ENCODE measurements at regions not wholly inside any gene's neighbourhood (a gene's known extent, or its start where the extent isn't known, plus 50 kb on each side); places are given as distances from the start of the nearest gene placed in this dataset.

DNA sequence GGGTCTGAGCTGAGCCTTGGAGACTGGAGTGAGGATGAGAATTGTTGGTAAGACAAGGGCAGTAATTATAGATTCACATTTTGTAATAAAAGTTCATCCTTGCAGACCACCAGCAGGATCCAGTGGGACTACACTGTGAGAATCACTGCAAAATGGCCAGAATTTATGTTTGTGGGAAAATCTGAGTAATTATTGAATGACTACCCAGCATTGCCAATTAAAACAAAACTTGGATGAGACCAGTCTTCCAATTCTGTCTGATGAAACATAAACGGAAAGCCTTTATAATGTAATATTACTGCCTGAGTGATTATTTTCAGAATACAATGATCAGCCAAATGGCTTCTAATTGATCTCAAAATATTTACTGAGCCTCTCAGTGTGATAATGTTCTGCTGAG lies 323.3 kb upstream of the C2CD4B start:
- H4K20me1 ChIP-seq (ENCODE audit: insufficient read depth) = no peaks in the 10 kb centered on the region
- no peak overlapping the region for H2AFZ ChIP-seq (ENCODE audit: low read depth, low read length)
- no peak overlapping the region for H3K4me3 ChIP-seq (ENCODE audit: low read length)

DNA sequence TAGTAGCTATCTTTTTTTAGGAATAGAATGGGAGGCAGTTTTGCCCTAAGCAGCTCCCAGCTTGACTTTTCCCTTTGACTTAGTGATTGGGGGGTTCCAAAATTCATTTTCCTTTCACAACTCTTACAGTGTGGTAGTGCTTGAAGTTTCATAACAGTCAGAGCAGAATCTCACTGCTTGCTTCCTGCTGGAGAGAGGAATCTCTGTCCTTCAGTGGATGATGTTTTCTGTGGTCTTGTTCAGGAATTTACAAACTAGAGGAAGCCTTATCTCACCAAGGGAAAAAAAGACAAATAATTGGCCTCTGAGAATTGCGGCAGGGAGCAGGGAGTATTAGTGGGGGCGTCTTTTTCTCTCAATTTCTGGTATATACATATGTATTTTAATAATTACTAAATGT lies 326.6 kb upstream of the C2CD4B start:
- no peaks in the 10 kb centered on the region for H3K9me2 ChIP-seq (ENCODE audit: insufficient read depth, low read length)
- no peak overlapping the region for H2AFZ ChIP-seq (ENCODE audit: low read depth, low read length)
- H3K4me3 ChIP-seq (ENCODE audit: low read length) = no peak overlapping the region
- H3F3A ChIP-seq (ENCODE audit: insufficient read depth, low read length, poor library complexity, severe bottlenecking) = no peaks in the 10 kb centered on the region
- no peaks in the 10 kb centered on the region for H3K36me3 ChIP-seq (ENCODE audit: insufficient read depth, low read length)
- H3K9ac ChIP-seq (ENCODE audit: low read length) = no peak overlapping the region
- no peak overlapping the region for H3K4me2 ChIP-seq (ENCODE audit: low read length)
- H3K27ac ChIP-seq (ENCODE audit: low read length) = no peak overlapping the region
- no peaks in the 10 kb centered on the region for H3K27me3 ChIP-seq (ENCODE audit: insufficient read depth, low read depth, low read length)
- no peaks in the 10 kb centered on the region for H3K9me3 ChIP-seq (ENCODE audit: low read length)
- H4K20me1 ChIP-seq (ENCODE audit: insufficient read depth) = no peaks in the 10 kb centered on the region
- no peaks in the 10 kb centered on the region for H3K79me2 ChIP-seq (replicated peaks; ENCODE audit: insufficient read depth, low read length)
- TF ChIP-seq EP300 (conservative IDR thresholded peaks at IDR 0.05; ENCODE audit: poor library complexity, severe bottlenecking) (no peak), RAD21 (conservative IDR thresholded peaks at IDR 0.05) (no peak), SMC3 (conservative IDR thresholded peaks at IDR 0.05; ENCODE audit: poor library complexity) (no peak), EZH2 (IDR thresholded peaks at IDR 0.05; ENCODE audit: borderline replicate concordance, insufficient read depth, low read length, poor library complexity, severe bottlenecking) (no peak), TAF1 (IDR thresholded peaks at IDR 0.05; ENCODE audit: low read depth) (no peak), POLR2AphosphoS5 (IDR thresholded peaks at IDR 0.05) (no peak), MXI1 (conservative IDR thresholded peaks at IDR 0.05; ENCODE audit: poor library complexity, severe bottlenecking) (no peak)
- TF ChIP-seq, protein P1, sequence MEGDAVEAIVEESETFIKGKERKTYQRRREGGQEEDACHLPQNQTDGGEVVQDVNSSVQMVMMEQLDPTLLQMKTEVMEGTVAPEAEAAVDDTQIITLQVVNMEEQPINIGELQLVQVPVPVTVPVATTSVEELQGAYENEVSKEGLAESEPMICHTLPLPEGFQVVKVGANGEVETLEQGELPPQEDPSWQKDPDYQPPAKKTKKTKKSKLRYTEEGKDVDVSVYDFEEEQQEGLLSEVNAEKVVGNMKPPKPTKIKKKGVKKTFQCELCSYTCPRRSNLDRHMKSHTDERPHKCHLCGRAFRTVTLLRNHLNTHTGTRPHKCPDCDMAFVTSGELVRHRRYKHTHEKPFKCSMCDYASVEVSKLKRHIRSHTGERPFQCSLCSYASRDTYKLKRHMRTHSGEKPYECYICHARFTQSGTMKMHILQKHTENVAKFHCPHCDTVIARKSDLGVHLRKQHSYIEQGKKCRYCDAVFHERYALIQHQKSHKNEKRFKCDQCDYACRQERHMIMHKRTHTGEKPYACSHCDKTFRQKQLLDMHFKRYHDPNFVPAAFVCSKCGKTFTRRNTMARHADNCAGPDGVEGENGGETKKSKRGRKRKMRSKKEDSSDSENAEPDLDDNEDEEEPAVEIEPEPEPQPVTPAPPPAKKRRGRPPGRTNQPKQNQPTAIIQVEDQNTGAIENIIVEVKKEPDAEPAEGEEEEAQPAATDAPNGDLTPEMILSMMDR (IDR thresholded peaks at IDR 0.05; ENCODE audit: poor library complexity, severe bottlenecking) = no peak
- TF ChIP-seq, protein P2, sequence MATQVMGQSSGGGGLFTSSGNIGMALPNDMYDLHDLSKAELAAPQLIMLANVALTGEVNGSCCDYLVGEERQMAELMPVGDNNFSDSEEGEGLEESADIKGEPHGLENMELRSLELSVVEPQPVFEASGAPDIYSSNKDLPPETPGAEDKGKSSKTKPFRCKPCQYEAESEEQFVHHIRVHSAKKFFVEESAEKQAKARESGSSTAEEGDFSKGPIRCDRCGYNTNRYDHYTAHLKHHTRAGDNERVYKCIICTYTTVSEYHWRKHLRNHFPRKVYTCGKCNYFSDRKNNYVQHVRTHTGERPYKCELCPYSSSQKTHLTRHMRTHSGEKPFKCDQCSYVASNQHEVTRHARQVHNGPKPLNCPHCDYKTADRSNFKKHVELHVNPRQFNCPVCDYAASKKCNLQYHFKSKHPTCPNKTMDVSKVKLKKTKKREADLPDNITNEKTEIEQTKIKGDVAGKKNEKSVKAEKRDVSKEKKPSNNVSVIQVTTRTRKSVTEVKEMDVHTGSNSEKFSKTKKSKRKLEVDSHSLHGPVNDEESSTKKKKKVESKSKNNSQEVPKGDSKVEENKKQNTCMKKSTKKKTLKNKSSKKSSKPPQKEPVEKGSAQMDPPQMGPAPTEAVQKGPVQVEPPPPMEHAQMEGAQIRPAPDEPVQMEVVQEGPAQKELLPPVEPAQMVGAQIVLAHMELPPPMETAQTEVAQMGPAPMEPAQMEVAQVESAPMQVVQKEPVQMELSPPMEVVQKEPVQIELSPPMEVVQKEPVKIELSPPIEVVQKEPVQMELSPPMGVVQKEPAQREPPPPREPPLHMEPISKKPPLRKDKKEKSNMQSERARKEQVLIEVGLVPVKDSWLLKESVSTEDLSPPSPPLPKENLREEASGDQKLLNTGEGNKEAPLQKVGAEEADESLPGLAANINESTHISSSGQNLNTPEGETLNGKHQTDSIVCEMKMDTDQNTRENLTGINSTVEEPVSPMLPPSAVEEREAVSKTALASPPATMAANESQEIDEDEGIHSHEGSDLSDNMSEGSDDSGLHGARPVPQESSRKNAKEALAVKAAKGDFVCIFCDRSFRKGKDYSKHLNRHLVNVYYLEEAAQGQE (IDR thresholded peaks at IDR 0.05; ENCODE audit: borderline replicate concordance) = no peak

More for the DNA sequence above, 323.3 kb upstream of the C2CD4B start:
- no peaks in the 10 kb centered on the region for H3K9me3 ChIP-seq (ENCODE audit: low read length)
- TF ChIP-seq, protein P2 (IDR thresholded peaks at IDR 0.05; ENCODE audit: borderline replicate concordance) = no peak
- no peak for TF ChIP-seq SMC3 (conservative IDR thresholded peaks at IDR 0.05; ENCODE audit: poor library complexity)
- no peak for TF ChIP-seq TAF1 (IDR thresholded peaks at IDR 0.05; ENCODE audit: low read depth)
- TF ChIP-seq, protein P1 (IDR thresholded peaks at IDR 0.05; ENCODE audit: poor library complexity, severe bottlenecking) = no peak
- no peak for TF ChIP-seq MXI1 (conservative IDR thresholded peaks at IDR 0.05; ENCODE audit: poor library complexity, severe bottlenecking)
- TF ChIP-seq POLR2AphosphoS5 (IDR thresholded peaks at IDR 0.05) = no peak
- TF ChIP-seq EZH2 (IDR thresholded peaks at IDR 0.05; ENCODE audit: borderline replicate concordance, insufficient read depth, low read length, poor library complexity, severe bottlenecking) = no peak
- TF ChIP-seq EP300 (conservative IDR thresholded peaks at IDR 0.05; ENCODE audit: poor library complexity, severe bottlenecking) = no peak
- no peak for TF ChIP-seq RAD21 (conservative IDR thresholded peaks at IDR 0.05)
- H3K36me3 ChIP-seq (ENCODE audit: insufficient read depth, low read length) = no peaks in the 10 kb centered on the region
- no peak overlapping the region for H3K9ac ChIP-seq (ENCODE audit: low read length)
- H3K4me2 ChIP-seq (ENCODE audit: low read length) = no peak overlapping the region
- H3K79me2 ChIP-seq (replicated peaks; ENCODE audit: insufficient read depth, low read length) = no peaks in the 10 kb centered on the region
- no peaks in the 10 kb centered on the region for H3F3A ChIP-seq (ENCODE audit: insufficient read depth, low read length, poor library complexity, severe bottlenecking)
- no peaks in the 10 kb centered on the region for H3K27me3 ChIP-seq (ENCODE audit: insufficient read depth, low read depth, low read length)
- H3K27ac ChIP-seq (ENCODE audit: low read length) = no peak overlapping the region
- H3K9me2 ChIP-seq (ENCODE audit: insufficient read depth, low read length) = no peaks in the 10 kb centered on the region
